WTC11 (cell line): ENCODE measurements at regions not wholly inside any gene's neighbourhood (a gene's known extent, or its start where the extent isn't known, plus 50 kb on each side); places are given as distances from the start of the nearest gene placed in this dataset.

Experiments used
- ATAC-seq: fragments of 200-7000 bp; cut with Tn5 transposase; 2 replicates; pipeline ENCODE4 v1.10.0; 2021; ENCODE audit warnings: mild to moderate bottlenecking, moderate library complexity
- CTCF ChIA-PET: fragments of 300-600 bp; sonication (Branson Sonifier 250); formaldehyde crosslinking; loops from one replicate; lab custom pipeline; 2021; ENCODE audit warnings: antibody characterized with exemption; lab: Charles Lee
- POLR2A ChIA-PET: fragments of 350-600 bp; sonication (Branson Sonifier 250); formaldehyde crosslinking; loops from one replicate; lab custom pipeline; 2021; ENCODE audit warnings: antibody characterized with exemption; lab: Charles Lee
- DNase-seq: peaks from one replicate; pipeline ENCODE4 v3.0.0; 2021; ENCODE audit warnings: low spot score
- H3K27ac Mint-ChIP-seq: 2 replicates; pipeline ENCODE4 v1.8.0; 2021; ENCODE audit warnings: mixed read lengths
- H3K27me3 Mint-ChIP-seq: 2 replicates; pipeline ENCODE4 v1.8.0; 2021; ENCODE audit warnings: low read depth, mild to moderate bottlenecking, moderate library complexity, mixed read lengths
- H3K36me3 Mint-ChIP-seq: 2 replicates; pipeline ENCODE4 v1.8.0; 2021; ENCODE audit warnings: mixed read lengths
- H3K4me1 Mint-ChIP-seq: 2 replicates; pipeline ENCODE4 v1.8.0; 2022; ENCODE audit warnings: mixed read lengths
- H3K4me3 Mint-ChIP-seq: 2 replicates; pipeline ENCODE4 v1.8.0; 2021; ENCODE audit warnings: mild to moderate bottlenecking, moderate library complexity, mixed read lengths
- H3K9me3 Mint-ChIP-seq: 2 replicates; pipeline ENCODE4 v1.8.0; 2021; ENCODE audit warnings: mixed read lengths
- FOXJ3 ChIP-seq: sonication (generic); formaldehyde crosslinking; IDR thresholded peaks from 2 replicates; pipeline ENCODE4 v1.9.0; 2021; ENCODE audit warnings: missing genetic modification reagents, mild to moderate bottlenecking, borderline replicate concordance
- GABPB1 ChIP-seq: sonication (generic); formaldehyde crosslinking; IDR thresholded peaks from 2 replicates; pipeline ENCODE4 v1.8.1; 2023; ENCODE audit warnings: mild to moderate bottlenecking, missing genetic modification reagents
- IRF2 ChIP-seq: sonication (generic); formaldehyde crosslinking; IDR thresholded peaks from 2 replicates; pipeline ENCODE4 v1.8.0; 2022; ENCODE audit warnings: low read depth, missing genetic modification reagents, borderline replicate concordance
- JAZF1 ChIP-seq: fragments of 250-450 bp; sonication (Bioruptor Pico); IDR thresholded peaks from 2 replicates; pipeline ENCODE4 v1.9.0; 2021; ENCODE audit warnings: moderate library complexity, mild to moderate bottlenecking, inconsistent platforms
- JUN ChIP-seq: sonication (generic); formaldehyde crosslinking; IDR thresholded peaks from 2 replicates; pipeline ENCODE4 v1.8.0; 2023; ENCODE audit warnings: mild to moderate bottlenecking, missing genetic modification reagents
- NR2C2 ChIP-seq: sonication (generic); formaldehyde crosslinking; IDR thresholded peaks from 2 replicates; pipeline ENCODE4 v1.8.0; 2022; ENCODE audit warnings: mild to moderate bottlenecking, missing genetic modification reagents
- RELA ChIP-seq: sonication (generic); formaldehyde crosslinking; IDR thresholded peaks from 2 replicates; pipeline ENCODE4 v1.8.1; 2022; ENCODE audit warnings: missing genetic modification reagents, mild to moderate bottlenecking, borderline replicate concordance
- RORB ChIP-seq: fragments of 250-450 bp; sonication (Bioruptor Pico); IDR thresholded peaks from 2 replicates; pipeline ENCODE4 v1.9.0; 2021; ENCODE audit warnings: mild to moderate bottlenecking
- SMAD4 ChIP-seq: sonication (generic); formaldehyde crosslinking; IDR thresholded peaks from 2 replicates; pipeline ENCODE4 v1.8.0; 2022; ENCODE audit warnings: mild to moderate bottlenecking, missing genetic modification reagents
- SOX15 ChIP-seq: fragments of 250-450 bp; sonication (Bioruptor Pico); IDR thresholded peaks from 2 replicates; pipeline ENCODE4 v1.9.0; 2021; ENCODE audit warnings: mild to moderate bottlenecking
- TEAD1 ChIP-seq: sonication (generic); formaldehyde crosslinking; IDR thresholded peaks from 2 replicates; pipeline ENCODE4 v1.8.0; 2022; ENCODE audit warnings: mild to moderate bottlenecking, missing genetic modification reagents
- TEAD4 ChIP-seq: sonication (generic); formaldehyde crosslinking; IDR thresholded peaks from 2 replicates; pipeline ENCODE4 v1.8.0; 2022; ENCODE audit warnings: mild to moderate bottlenecking, missing genetic modification reagents
- TP53 ChIP-seq: sonication (generic); formaldehyde crosslinking; IDR thresholded peaks from 2 replicates; pipeline ENCODE4 v1.8.1; 2023; ENCODE audit warnings: mild to moderate bottlenecking, missing genetic modification reagents
- ZNF138 ChIP-seq: sonication (generic); formaldehyde crosslinking; conservative IDR thresholded peaks from 2 replicates; pipeline ENCODE4 v1.8.1; 2022; ENCODE audit warnings: mild to moderate bottlenecking, moderate library complexity, missing genetic modification reagents
- ZNF263 ChIP-seq: sonication (generic); formaldehyde crosslinking; IDR thresholded peaks from 2 replicates; pipeline ENCODE4 v1.8.1; 2022; ENCODE audit warnings: low read depth, mild to moderate bottlenecking, moderate library complexity, missing genetic modification reagents
- ZNF671 ChIP-seq: fragments of 250-450 bp; sonication (Bioruptor Pico); IDR thresholded peaks from 2 replicates; pipeline ENCODE4 v1.8.0; 2021; ENCODE audit warnings: mild to moderate bottlenecking
- TF ChIP-seq, protein P1 (sequence below): sonication (generic); formaldehyde crosslinking; IDR thresholded peaks from 2 replicates; pipeline ENCODE4 v1.8.0; 2023; ENCODE audit warnings: mild to moderate bottlenecking, missing genetic modification reagents
- TF ChIP-seq, protein P2 (sequence below): fragments of 250-450 bp; sonication (Bioruptor Pico); conservative IDR thresholded peaks from 2 replicates; pipeline ENCODE4 v1.9.0; 2021; ENCODE audit warnings: mild to moderate bottlenecking
- TF ChIP-seq, protein P3 (sequence below): sonication (generic); formaldehyde crosslinking; IDR thresholded peaks from 2 replicates; pipeline ENCODE4 v1.8.1; 2022; ENCODE audit warnings: mild to moderate bottlenecking, missing genetic modification reagents, moderate library complexity, borderline replicate concordance
- TF ChIP-seq, protein P4 (sequence below): sonication (generic); formaldehyde crosslinking; IDR thresholded peaks from 2 replicates; pipeline ENCODE4 v1.8.0; 2022; ENCODE audit warnings: mild to moderate bottlenecking, missing genetic modification reagents
- TF ChIP-seq, protein P5 (sequence below): fragments of 250-450 bp; sonication (Bioruptor Pico); IDR thresholded peaks from 2 replicates; pipeline ENCODE4 v1.9.0; 2021; ENCODE audit warnings: moderate library complexity, mild to moderate bottlenecking, inconsistent platforms, borderline replicate concordance
- TF ChIP-seq, protein P6 (sequence below): sonication (generic); formaldehyde crosslinking; IDR thresholded peaks from 2 replicates; pipeline ENCODE4 v1.8.0; 2022; ENCODE audit warnings: mild to moderate bottlenecking, missing genetic modification reagents
- TF ChIP-seq, protein P7 (sequence below): sonication (generic); formaldehyde crosslinking; conservative IDR thresholded peaks from 2 replicates; pipeline ENCODE4 v1.8.1; 2022; ENCODE audit warnings: mild to moderate bottlenecking, missing genetic modification reagents

DNA sequence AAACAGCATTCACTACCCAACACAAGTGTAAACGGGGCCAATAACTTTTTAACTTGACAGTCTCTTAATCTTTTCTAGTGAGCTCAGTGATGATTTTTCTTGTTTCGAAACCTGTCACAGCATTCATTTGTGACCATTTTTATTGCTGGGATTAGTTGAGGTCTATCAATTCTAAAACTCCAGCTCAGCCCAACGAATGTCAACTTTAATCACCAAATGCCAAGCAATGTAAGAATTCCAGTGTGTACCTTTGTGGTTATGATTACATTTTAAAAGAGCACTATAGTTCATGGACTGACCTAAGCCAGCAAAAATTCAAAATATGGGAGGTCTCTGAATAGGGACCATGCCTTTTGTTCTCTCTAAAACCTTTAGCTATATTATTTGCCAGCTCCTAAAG lies 694.3 kb upstream of the SGCG start (continued):
- TF ChIP-seq, protein P1, sequence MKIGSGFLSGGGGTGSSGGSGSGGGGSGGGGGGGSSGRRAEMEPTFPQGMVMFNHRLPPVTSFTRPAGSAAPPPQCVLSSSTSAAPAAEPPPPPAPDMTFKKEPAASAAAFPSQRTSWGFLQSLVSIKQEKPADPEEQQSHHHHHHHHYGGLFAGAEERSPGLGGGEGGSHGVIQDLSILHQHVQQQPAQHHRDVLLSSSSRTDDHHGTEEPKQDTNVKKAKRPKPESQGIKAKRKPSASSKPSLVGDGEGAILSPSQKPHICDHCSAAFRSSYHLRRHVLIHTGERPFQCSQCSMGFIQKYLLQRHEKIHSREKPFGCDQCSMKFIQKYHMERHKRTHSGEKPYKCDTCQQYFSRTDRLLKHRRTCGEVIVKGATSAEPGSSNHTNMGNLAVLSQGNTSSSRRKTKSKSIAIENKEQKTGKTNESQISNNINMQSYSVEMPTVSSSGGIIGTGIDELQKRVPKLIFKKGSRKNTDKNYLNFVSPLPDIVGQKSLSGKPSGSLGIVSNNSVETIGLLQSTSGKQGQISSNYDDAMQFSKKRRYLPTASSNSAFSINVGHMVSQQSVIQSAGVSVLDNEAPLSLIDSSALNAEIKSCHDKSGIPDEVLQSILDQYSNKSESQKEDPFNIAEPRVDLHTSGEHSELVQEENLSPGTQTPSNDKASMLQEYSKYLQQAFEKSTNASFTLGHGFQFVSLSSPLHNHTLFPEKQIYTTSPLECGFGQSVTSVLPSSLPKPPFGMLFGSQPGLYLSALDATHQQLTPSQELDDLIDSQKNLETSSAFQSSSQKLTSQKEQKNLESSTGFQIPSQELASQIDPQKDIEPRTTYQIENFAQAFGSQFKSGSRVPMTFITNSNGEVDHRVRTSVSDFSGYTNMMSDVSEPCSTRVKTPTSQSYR (CRISPR knock-in tag): no peak
- TF ChIP-seq GABPB1 (CRISPR knock-in tag): no peak
- TF ChIP-seq TEAD4: no peak
- no peak for TF ChIP-seq ZNF263 (CRISPR knock-in tag)
- no peak for TF ChIP-seq FOXJ3 (CRISPR knock-in tag)
- TF ChIP-seq JUN (CRISPR knock-in tag): no peak
- TF ChIP-seq TP53 (CRISPR knock-in tag): no peak
- no peak for TF ChIP-seq JAZF1

DNA sequence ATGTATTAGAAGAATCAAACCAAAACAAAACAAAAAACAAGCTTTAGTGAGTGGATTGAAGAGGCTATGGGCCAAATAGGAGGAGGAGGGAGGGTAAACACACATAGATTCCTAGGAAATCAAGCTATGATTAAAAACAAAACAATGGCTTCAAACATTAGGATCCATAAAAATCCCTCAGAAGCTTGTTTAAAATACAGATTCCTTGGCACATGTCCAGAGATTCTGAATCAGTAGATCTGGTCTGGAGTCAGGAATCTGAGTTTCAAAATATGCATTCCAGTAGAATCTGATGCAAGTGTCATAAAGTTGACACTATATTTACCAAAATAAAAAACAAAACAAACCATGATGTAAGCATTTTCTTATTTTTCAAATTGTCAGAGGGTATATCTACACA lies 692.8 kb upstream of the SGCG start:
- H3K36me3 Mint-ChIP-seq: no peaks in the 10 kb centered on the region
- no peaks in the 10 kb centered on the region for H3K4me1 Mint-ChIP-seq
- ATAC-seq (no peak), DNase-seq (no peak)
- CTCF ChIA-PET: interaction anchor here (0.6 kb wide), 1 partner anchor 587 kb away, joined by 3 read pairs; no protein-coding TSS in a partner anchor
- POLR2A ChIA-PET: no interaction called here
- H3K9me3 Mint-ChIP-seq: peaks cover 14% of the 10 kb centered on the region; the same call in 1 of the 2 replicates
- H3K27me3 Mint-ChIP-seq: no peaks in the 10 kb centered on the region
- TF ChIP-seq TEAD1 (CRISPR knock-in tag): no peak
- no peak for TF ChIP-seq NR2C2 (CRISPR knock-in tag)
- TF ChIP-seq, protein P2, sequence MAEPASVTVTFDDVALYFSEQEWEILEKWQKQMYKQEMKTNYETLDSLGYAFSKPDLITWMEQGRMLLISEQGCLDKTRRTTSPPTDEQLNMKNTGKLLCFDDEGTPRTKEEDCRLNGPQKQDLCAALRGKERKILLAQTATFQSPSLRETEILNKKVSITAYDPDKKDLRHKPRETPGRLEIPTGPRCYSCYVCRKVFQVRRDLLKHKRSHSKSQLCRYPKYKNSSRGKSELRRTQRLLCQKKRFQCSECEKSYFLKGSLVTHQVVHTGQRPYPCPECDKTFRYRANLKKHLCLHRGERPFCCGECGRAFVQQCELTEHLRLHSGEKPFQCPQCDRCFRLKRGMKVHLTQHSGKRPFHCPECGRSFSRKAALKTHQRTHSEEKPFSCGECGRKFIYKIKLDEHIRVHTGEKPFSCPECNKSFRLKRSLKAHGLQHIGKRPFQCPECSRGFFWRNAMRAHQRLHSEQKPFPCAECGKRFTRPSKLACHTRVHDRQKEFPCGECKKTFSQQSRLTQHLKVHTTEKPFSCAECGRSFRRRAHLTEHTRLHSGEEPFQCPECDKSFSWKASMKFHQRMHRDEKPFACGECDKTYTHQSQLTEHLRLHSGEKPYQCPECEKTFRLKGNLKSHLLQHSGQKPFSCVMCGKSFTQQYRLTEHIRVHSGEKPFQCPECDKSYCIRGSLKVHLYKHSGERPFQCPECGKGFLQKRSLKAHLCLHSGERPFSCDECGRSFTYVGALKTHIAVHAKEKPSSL (CRISPR knock-in tag): no peak
- TF ChIP-seq, protein P3, sequence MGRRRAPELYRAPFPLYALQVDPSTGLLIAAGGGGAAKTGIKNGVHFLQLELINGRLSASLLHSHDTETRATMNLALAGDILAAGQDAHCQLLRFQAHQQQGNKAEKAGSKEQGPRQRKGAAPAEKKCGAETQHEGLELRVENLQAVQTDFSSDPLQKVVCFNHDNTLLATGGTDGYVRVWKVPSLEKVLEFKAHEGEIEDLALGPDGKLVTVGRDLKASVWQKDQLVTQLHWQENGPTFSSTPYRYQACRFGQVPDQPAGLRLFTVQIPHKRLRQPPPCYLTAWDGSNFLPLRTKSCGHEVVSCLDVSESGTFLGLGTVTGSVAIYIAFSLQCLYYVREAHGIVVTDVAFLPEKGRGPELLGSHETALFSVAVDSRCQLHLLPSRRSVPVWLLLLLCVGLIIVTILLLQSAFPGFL (CRISPR knock-in tag): no peak
- TF ChIP-seq RELA: no peak
- TF ChIP-seq SMAD4: no peak
- no peak overlapping the region for H3K4me3 Mint-ChIP-seq
- H3K27ac Mint-ChIP-seq: no peak overlapping the region

DNA sequence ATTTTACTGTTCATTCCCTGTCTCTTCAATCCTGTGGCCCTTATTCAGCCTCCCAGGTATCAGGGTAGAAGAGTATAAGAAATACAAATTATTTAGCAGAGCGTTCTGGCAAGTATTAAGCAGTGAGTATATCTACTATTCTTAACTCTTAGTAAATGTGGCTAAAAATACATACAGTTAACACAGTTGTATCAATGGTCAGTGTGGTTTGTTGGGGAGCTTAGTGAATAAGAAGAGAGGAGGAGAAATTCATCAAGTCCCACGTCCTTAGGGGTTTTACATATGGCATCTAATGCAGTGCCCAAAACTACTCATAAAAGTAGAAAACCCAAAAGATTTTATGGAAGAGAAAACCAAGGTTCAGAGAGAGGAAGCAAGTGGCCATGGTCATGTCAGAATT lies 691.0 kb upstream of the SGCG start:
- DNase-seq: no peak
- TF ChIP-seq, protein P4, sequence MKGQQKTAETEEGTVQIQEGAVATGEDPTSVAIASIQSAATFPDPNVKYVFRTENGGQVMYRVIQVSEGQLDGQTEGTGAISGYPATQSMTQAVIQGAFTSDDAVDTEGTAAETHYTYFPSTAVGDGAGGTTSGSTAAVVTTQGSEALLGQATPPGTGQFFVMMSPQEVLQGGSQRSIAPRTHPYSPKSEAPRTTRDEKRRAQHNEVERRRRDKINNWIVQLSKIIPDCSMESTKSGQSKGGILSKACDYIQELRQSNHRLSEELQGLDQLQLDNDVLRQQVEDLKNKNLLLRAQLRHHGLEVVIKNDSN (CRISPR knock-in tag): no peak
- TF ChIP-seq IRF2 (CRISPR knock-in tag): no peak
- TF ChIP-seq, protein P5, sequence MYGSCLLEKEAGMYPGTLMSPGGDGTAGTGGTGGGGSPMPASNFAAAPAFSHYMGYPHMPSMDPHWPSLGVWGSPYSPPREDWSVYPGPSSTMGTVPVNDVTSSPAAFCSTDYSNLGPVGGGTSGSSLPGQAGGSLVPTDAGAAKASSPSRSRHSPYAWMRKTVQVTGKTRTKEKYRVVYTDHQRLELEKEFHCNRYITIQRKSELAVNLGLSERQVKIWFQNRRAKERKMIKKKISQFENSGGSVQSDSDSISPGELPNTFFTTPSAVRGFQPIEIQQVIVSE (CRISPR knock-in tag): no peak
- TF ChIP-seq, protein P6, sequence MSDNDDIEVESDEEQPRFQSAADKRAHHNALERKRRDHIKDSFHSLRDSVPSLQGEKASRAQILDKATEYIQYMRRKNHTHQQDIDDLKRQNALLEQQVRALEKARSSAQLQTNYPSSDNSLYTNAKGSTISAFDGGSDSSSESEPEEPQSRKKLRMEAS (CRISPR knock-in tag): no peak
- no peak for TF ChIP-seq SOX15
- TF ChIP-seq RORB (CRISPR knock-in tag): no peak
- TF ChIP-seq, protein P7, sequence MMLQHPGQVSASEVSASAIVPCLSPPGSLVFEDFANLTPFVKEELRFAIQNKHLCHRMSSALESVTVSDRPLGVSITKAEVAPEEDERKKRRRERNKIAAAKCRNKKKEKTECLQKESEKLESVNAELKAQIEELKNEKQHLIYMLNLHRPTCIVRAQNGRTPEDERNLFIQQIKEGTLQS (CRISPR knock-in tag): no peak
- TF ChIP-seq JUN (CRISPR knock-in tag): no peak
- TF ChIP-seq ZNF671 (CRISPR knock-in tag): no peak
- TF ChIP-seq ZNF138 (CRISPR knock-in tag): no peak
- TF ChIP-seq, all 79 proteins: peak for 0
- ATAC-seq: no peak
- H3K4me1 Mint-ChIP-seq: peaks cover 2% of the 10 kb centered on the region
- no peak overlapping the region for H3K27ac Mint-ChIP-seq
- ChIA-PET CTCF (no interaction called here), POLR2A (no interaction called here)
- H3K4me3 Mint-ChIP-seq: no peak overlapping the region
- H3K27me3 Mint-ChIP-seq: no peaks in the 10 kb centered on the region
- H3K36me3 Mint-ChIP-seq: no peaks in the 10 kb centered on the region
- H3K9me3 Mint-ChIP-seq: peaks cover 27% of the 10 kb centered on the region; the same call in 1 of the 2 replicates
